B cell (primary cell): ENCODE measurements at regions not wholly inside any gene's neighbourhood (a gene's known extent, or its start where the extent isn't known, plus 50 kb on each side); places are given as distances from the start of the nearest gene placed in this dataset.

Source experiments
- ATAC-seq: fragments of 200-7000 bp; cut with Tn5 transposase; one replicate; pipeline ENCODE4 v1.10.0; 2021; ENCODE audit warnings: low read depth, mild to moderate bottlenecking, moderate number of reproducible peaks, moderate library complexity
- CTCF ChIA-PET: fragments of 350-600 bp; sonication (Branson Sonifier 250); formaldehyde crosslinking; loops from one replicate; lab custom pipeline; 2021; ENCODE audit warnings: antibody characterized with exemption, inconsistent platforms; lab: Charles Lee
- POLR2A ChIA-PET: fragments of 350-600 bp; sonication (Branson Sonifier 250); formaldehyde crosslinking; loops from one replicate; lab custom pipeline; 2021; ENCODE audit warnings: antibody characterized with exemption; lab: Charles Lee
- DNase-seq: peaks from one replicate; pipeline ENCODE4 v3.0.0; 2013
- H2AFZ ChIP-seq: 2 replicates; pipeline ENCODE4 v1.6.1; 2012; ENCODE audit warnings: mild to moderate bottlenecking, low read depth, low read length; ENCODE audit not compliant: insufficient read depth, poor library complexity, severe bottlenecking
- H3K27ac ChIP-seq, 2 donors: 1 replicate in 1 of 2; 2 replicates in 1 of 2; pipeline ENCODE4 v1.5.1; 2012 to 2013; ENCODE audit warnings: low read length in 2 of 2, mild to moderate bottlenecking in 2 of 2, moderate library complexity in 1 of 2
- H3K27me3 ChIP-seq, 4 experiments: fragments of 200-600 bp in 1 of 4; sonication (generic) in 1 of 4; replicated peaks in 1 of 4; 1 replicate in 2 of 4; 2 replicates in 2 of 4; pipeline versions ENCODE4 v1.6.1 to v1.7.0; 2013 to 2016; ENCODE audit warnings: low read length in 3 of 4, mild to moderate bottlenecking in 2 of 4, mixed read lengths in 1 of 4, moderate library complexity in 1 of 4; ENCODE audit not compliant: insufficient read depth in 4 of 4, control insufficient read depth in 3 of 4; ENCODE audit errors: control extremely low read depth in 1 of 4
- H3K36me3 ChIP-seq, 2 experiments: replicated peaks in 1 of 2; 1 replicate in 1 of 2; 2 replicates in 1 of 2; pipeline versions ENCODE4 v1.6.1 to v1.7.1; 2013; ENCODE audit warnings: low read length in 1 of 2; ENCODE audit not compliant: insufficient read depth in 2 of 2, control insufficient read depth in 1 of 2; ENCODE audit errors: control extremely low read depth in 1 of 2, extremely low read depth in 1 of 2
- H3K4me1 ChIP-seq, 2 donors: fragments of 200-600 bp in 1 of 2; sonication (generic) in 1 of 2; 1 replicate in 1 of 2; 2 replicates in 1 of 2; pipeline versions ENCODE4 v1.5.1 to v1.6.1; 2013 to 2017; ENCODE audit warnings: low read length in 2 of 2; ENCODE audit not compliant: control insufficient read depth in 2 of 2, insufficient read depth in 2 of 2
- H3K4me2 ChIP-seq: replicated peaks from 2 replicates; pipeline ENCODE3; 2012; ENCODE audit warnings: mild to moderate bottlenecking, low read depth, low read length; ENCODE audit not compliant: poor library complexity, severe bottlenecking
- H3K4me3 ChIP-seq, 5 experiments: fragments of 200-600 bp in 1 of 5; sonication (generic) in 1 of 5; 1 replicate in 3 of 5; 2 replicates in 2 of 5; pipeline versions ENCODE4 v1.5.1 to v1.7.0; 2011 to 2016; ENCODE audit warnings: low read length in 4 of 5, mild to moderate bottlenecking in 4 of 5, low read depth in 2 of 5, control low read depth in 1 of 5, moderate library complexity in 1 of 5; ENCODE audit not compliant: insufficient read depth in 1 of 5; ENCODE audit errors: control extremely low read depth in 1 of 5, extremely low read depth in 1 of 5
- H3K79me2 ChIP-seq: fragments of 200-600 bp; sonication (generic); one replicate; pipeline ENCODE4 v1.6.0; 2016; ENCODE audit warnings: low read length; ENCODE audit not compliant: control insufficient read depth, insufficient read depth
- H3K9ac ChIP-seq: fragments of 200-600 bp; sonication (generic); 2 replicates; pipeline ENCODE4 v1.6.1; 2017; ENCODE audit warnings: mild to moderate bottlenecking, low read length, moderate library complexity
- H3K9me3 ChIP-seq, 3 donors: one replicate each; pipeline versions ENCODE4 v1.6.1 to v1.7.1; 2013; ENCODE audit warnings: low read length in 2 of 3; ENCODE audit not compliant: control insufficient read depth in 2 of 3, insufficient read depth in 1 of 3; ENCODE audit errors: control extremely low read depth in 1 of 3
- H4K20me1 ChIP-seq: 2 replicates; pipeline ENCODE4 v1.6.0; 2012; ENCODE audit warnings: mild to moderate bottlenecking, low read length; ENCODE audit not compliant: insufficient read depth, control insufficient read depth, poor library complexity, severe bottlenecking
- H3K27ac Mint-ChIP-seq: one replicate; pipeline ENCODE4 v1.8.0; 2021; ENCODE audit warnings: mixed read lengths
- H3K27me3 Mint-ChIP-seq: one replicate; pipeline ENCODE4 v1.8.0; 2021; ENCODE audit warnings: mixed read lengths
- H3K4me1 Mint-ChIP-seq: one replicate; pipeline ENCODE4 v1.8.0; 2021; ENCODE audit warnings: mixed read lengths
- H3K4me3 Mint-ChIP-seq: one replicate; pipeline ENCODE4 v1.8.0; 2021; ENCODE audit warnings: mixed read lengths
- H3K9me3 Mint-ChIP-seq: one replicate; pipeline ENCODE4 v1.8.0; 2022; ENCODE audit warnings: mixed read lengths; ENCODE audit not compliant: insufficient read depth
- EZH2 ChIP-seq: IDR thresholded peaks from 2 replicates; pipeline ENCODE4 v1.6.1; 2012; ENCODE audit warnings: borderline replicate concordance, low read depth, mild to moderate bottlenecking, moderate library complexity, low read length; ENCODE audit not compliant: insufficient read depth, poor library complexity, severe bottlenecking
- intact Hi-C: fragments of 100-400 bp; cut with micrococcal nuclease; formaldehyde crosslinking; loops from one replicate; pipeline ENCODE4 v1.10.0; 2022
- TF ChIP-seq, protein P1 (sequence below): fragments of 200-600 bp; IDR thresholded peaks from one replicate; pipeline ENCODE4 v1.8.0; 2022; ENCODE audit warnings: antibody characterized with exemption, mild to moderate bottlenecking

DNA sequence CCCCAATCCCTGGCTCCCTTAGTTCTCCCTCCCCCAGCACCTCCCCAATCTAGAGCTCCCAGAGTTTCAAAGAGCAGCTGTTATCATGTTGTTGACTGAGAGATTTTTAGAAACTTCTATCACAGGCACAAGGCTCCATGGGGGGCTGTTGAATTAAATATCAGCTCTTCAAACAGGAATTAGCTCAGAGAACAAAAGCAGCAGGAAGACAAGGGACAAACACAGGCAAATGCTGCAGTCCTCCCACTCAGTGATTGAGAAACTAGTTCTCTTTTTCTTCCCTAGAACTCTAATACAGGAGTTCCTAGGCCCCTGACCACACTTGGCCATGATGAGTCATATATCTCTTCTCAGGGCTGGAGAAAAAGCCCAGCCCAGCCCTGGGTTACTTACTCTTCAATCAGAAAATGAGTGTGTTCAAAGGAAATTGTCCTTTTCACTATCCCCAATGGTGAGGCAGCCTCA, 262.1 kb downstream of the IGSF11 start:
- H3K9ac ChIP-seq, result no peak overlapping the region
- ChIA-PET POLR2A (no interaction called here), CTCF (no interaction called here)
- H3K9me3 ChIP-seq, result peaks cover 0 to 4% (median 0%) of the 10 kb centered on the region in 3 donors
- H3K4me3 Mint-ChIP-seq, result no peak overlapping the region
- no peaks in the 10 kb centered on the region for H3K9me3 Mint-ChIP-seq
- no peaks in the 10 kb centered on the region for H3K36me3 ChIP-seq
- H3K27me3 ChIP-seq, result no peaks in the 10 kb centered on the region
- no peak overlapping the region for H3K27ac Mint-ChIP-seq
- no peaks in the 10 kb centered on the region for H3K4me1 Mint-ChIP-seq
- DNase-seq (no peak), ATAC-seq (no peak)
- no peaks in the 10 kb centered on the region for H3K4me1 ChIP-seq
- H4K20me1 ChIP-seq, result no peaks in the 10 kb centered on the region
- H3K79me2 ChIP-seq, result no peaks in the 10 kb centered on the region
- no peak overlapping the region for H3K4me3 ChIP-seq
- no peak overlapping the region for H3K4me2 ChIP-seq
- TF ChIP-seq, protein P1, sequence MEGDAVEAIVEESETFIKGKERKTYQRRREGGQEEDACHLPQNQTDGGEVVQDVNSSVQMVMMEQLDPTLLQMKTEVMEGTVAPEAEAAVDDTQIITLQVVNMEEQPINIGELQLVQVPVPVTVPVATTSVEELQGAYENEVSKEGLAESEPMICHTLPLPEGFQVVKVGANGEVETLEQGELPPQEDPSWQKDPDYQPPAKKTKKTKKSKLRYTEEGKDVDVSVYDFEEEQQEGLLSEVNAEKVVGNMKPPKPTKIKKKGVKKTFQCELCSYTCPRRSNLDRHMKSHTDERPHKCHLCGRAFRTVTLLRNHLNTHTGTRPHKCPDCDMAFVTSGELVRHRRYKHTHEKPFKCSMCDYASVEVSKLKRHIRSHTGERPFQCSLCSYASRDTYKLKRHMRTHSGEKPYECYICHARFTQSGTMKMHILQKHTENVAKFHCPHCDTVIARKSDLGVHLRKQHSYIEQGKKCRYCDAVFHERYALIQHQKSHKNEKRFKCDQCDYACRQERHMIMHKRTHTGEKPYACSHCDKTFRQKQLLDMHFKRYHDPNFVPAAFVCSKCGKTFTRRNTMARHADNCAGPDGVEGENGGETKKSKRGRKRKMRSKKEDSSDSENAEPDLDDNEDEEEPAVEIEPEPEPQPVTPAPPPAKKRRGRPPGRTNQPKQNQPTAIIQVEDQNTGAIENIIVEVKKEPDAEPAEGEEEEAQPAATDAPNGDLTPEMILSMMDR, result no peak
- TF ChIP-seq EZH2, result no peak
- H3K27ac ChIP-seq, result no peak overlapping the region
- intact Hi-C loops, result no loop called here
- no peaks in the 10 kb centered on the region for H3K27me3 Mint-ChIP-seq
- no peak overlapping the region for H2AFZ ChIP-seq

DNA sequence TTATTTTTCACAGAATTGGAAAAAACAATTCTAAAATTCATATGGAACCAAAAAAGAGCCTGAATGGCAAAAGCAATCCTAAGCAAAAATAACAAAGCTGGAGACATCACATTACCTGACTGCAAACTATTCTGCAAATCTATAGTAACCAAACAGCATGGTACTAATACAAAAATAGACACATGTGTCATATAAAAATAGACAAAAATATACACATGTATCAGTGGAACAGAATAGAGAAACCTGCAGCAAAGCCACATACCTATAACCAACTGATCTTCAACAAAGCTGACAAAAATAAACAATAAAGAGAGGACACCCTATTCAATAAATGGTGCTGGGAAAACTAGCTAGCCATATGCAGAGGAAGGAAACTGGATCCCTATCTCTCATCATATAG, 259.6 kb downstream of the IGSF11 start:
- CTCF ChIA-PET, result no interaction called here

More for the DNA sequence above, 259.6 kb downstream of the IGSF11 start:
- DNase-seq, result no peak
- no peaks in the 10 kb centered on the region for H3K79me2 ChIP-seq
- H3K4me2 ChIP-seq, result no peak overlapping the region
- H4K20me1 ChIP-seq, result no peaks in the 10 kb centered on the region
- no peak overlapping the region for H3K4me3 ChIP-seq
- no peak overlapping the region for H3K27ac Mint-ChIP-seq
- no peak overlapping the region for H3K4me3 Mint-ChIP-seq
- H3K27me3 ChIP-seq, result no peaks in the 10 kb centered on the region
- no peaks in the 10 kb centered on the region for H3K27me3 Mint-ChIP-seq
- no peak overlapping the region for H3K27ac ChIP-seq
- no peak for ATAC-seq
- H3K9me3 Mint-ChIP-seq, result no peaks in the 10 kb centered on the region
- H3K9ac ChIP-seq, result no peak overlapping the region
- peaks cover 0 to 4% (median 0%) of the 10 kb centered on the region in 3 donors for H3K9me3 ChIP-seq
- intact Hi-C loops, result no loop called here
- no peak overlapping the region for H2AFZ ChIP-seq
- H3K4me1 ChIP-seq, result no peaks in the 10 kb centered on the region
- POLR2A ChIA-PET, result no interaction called here
- TF ChIP-seq, protein P1, result no peak
- TF ChIP-seq EZH2, result no peak
- H3K4me1 Mint-ChIP-seq, result no peaks in the 10 kb centered on the region
- no peaks in the 10 kb centered on the region for H3K36me3 ChIP-seq
